Spleen (tissue), 7 donors: ENCODE measurements at regions not wholly inside any gene's neighbourhood (a gene's known extent, or its start where the extent isn't known, plus 50 kb on each side); places are given as distances from the start of the nearest gene placed in this dataset.

Source experiments
- POLR2A ChIP-seq, 3 donors: fragments of 450-650 bp; IDR thresholded peaks; one replicate each; pipeline ENCODE4 v1.5.1; 2017; ENCODE audit warnings: antibody characterized with exemption in 3 of 3, mild to moderate bottlenecking in 1 of 3
- POLR2AphosphoS5 ChIP-seq, 3 donors: sonication (generic); formaldehyde crosslinking; IDR thresholded peaks; one replicate each; pipeline ENCODE4 v1.5.1; 2017; ENCODE audit warnings: antibody characterized with exemption in 3 of 3
- TF ChIP-seq, protein P1 (sequence below), 11 experiments: fragments of 200-600 bp in 7 of 11; fragments of 450-650 bp in 4 of 11; sonication (generic) in 4 of 11; IDR thresholded peaks in 8 of 11; conservative IDR thresholded peaks in 3 of 11; 1 replicate in 7 of 11; 2 replicates in 4 of 11; pipeline versions ENCODE4 v1.4.0 to v1.8.0; 2016 to 2021; ENCODE audit warnings: antibody characterized with exemption in 11 of 11, inconsistent platforms in 4 of 11, mild to moderate bottlenecking in 1 of 11
- donor health status: DM: no; HTN: no; CAD: no; lungs with moderate emphysema.
- donor health status: DM: no; HTN: no; CAD: no.
- donor health status: DM: no; HTN: no; CAD: no.

DNA sequence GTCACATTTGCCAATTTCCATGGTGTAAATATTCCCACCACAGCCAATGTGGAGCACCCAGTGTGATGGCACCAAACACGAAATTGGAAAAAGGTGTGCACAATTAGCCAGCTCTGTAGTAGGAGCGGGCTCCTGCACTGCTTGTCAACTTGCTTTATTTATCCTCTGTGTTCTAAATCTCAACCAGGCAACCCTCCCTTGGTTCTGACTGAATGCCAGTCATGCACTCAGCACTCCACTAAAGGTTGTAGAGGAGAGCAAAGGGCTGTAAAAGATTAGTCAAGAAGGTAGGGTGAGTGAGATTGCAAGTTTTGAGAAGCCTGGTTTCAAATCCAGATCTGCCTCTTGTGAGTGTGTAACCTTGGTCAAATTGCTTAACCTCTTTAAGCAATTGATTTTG lies 71.5 kb upstream of the EGR2 start:
- TF ChIP-seq, protein P1, sequence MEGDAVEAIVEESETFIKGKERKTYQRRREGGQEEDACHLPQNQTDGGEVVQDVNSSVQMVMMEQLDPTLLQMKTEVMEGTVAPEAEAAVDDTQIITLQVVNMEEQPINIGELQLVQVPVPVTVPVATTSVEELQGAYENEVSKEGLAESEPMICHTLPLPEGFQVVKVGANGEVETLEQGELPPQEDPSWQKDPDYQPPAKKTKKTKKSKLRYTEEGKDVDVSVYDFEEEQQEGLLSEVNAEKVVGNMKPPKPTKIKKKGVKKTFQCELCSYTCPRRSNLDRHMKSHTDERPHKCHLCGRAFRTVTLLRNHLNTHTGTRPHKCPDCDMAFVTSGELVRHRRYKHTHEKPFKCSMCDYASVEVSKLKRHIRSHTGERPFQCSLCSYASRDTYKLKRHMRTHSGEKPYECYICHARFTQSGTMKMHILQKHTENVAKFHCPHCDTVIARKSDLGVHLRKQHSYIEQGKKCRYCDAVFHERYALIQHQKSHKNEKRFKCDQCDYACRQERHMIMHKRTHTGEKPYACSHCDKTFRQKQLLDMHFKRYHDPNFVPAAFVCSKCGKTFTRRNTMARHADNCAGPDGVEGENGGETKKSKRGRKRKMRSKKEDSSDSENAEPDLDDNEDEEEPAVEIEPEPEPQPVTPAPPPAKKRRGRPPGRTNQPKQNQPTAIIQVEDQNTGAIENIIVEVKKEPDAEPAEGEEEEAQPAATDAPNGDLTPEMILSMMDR (IDR thresholded peaks at IDR 0.05 in 8 of 11, conservative IDR thresholded peaks at IDR 0.05 in 3 of 11), result no peak
- TF ChIP-seq POLR2A (IDR thresholded peaks at IDR 0.05) (no peak), POLR2AphosphoS5 (IDR thresholded peaks at IDR 0.05) (no peak)
